DMS 273 (cell line): ENCODE measurements at regions not wholly inside any gene's neighbourhood (a gene's known extent, or its start where the extent isn't known, plus 50 kb on each side); places are given as distances from the start of the nearest gene placed in this dataset.
"Not testable (repeated sequence)": the region's sequence is repeated elsewhere in the genome, so short reads cannot be mapped to it uniquely, and the experiment has no call there.

Experiments
- DNase-seq: peaks from one replicate; lab custom pipeline; 2025; ENCODE audit not compliant: unreplicated experiment; lab: John Stamatoyannopoulos, UW

GRCh38 chr5:179457612-179458011 lies 92.7 kb upstream of the RUFY1 start:
- DNase-seq = no peak

GRCh38 chr5:179456075-179456474 lies 94.3 kb upstream of the RUFY1 start:
- DNase-seq = not testable (repeated sequence)

DNA sequence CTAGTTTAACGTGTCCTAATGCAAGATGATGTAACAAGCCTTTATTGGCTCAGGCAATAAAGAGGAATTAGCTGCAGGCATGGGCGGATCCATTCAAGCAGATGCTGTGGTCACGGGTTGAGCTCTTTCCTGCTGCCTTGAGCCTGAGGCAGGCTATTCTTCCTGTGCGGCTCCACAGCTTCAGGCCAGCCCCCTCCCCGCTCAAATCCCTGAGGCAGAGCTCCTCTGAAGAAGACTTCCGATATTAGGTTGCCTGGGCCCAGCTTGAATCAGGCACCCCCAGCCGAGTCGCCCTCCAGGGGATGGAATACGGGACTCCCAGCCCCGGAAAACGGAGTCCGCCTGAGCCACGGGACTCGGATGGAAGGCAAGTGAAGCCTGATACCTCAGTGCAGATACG lies 95.0 kb upstream of the RUFY1 start:
- no peak for DNase-seq

- DNase-seq = no peak
Measured at GRCh38 chr5:179454356-179454755, 96.0 kb upstream of the RUFY1 start.

GRCh38 chr5:179453616-179454015 lies 96.7 kb upstream of the RUFY1 start:
- no peak for DNase-seq

- DNase-seq = no peak
Measured at GRCh38 chr5:179452356-179453230, 97.8 kb upstream of the RUFY1 start.

- peak; percentile 33 for DNase-seq
Measured at GRCh38 chr5:179451828-179452196, 98.5 kb upstream of the RUFY1 start.

DNA sequence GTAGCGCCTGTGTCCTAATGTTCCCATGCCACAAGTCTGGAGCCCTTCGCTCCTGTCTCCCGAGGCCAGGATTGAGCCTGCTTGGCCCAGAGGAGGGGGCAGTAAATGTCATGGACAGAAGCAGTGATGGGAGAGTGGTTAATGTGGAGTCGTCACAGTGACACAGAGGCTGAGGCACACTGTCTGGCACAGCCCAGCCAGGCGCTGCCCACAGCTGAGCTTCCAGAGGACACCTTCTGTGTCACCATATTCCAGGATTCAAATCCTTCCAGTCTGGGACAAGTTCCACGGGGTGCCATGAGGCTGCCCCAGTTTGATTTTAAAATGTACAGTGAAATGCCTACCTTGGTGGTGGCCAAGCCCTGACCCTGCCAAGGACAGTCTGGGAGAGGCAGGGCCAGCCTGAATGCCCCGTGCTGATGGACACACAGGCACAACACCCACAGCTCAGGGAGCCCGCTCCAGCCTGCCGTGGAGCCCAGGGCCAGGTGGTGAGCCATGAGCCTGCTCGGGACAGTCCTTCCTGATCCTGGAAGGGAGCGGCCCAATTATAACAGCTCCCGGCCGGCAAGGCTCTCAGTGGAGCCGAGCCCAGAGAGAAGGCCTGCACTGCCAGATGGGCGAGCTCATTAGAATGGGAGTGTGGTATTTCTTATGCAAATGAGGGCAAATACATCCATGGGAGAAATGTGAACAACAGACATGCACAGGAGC lies 99.1 kb upstream of the RUFY1 start:
- DNase-seq = peak; percentile 95

DNA sequence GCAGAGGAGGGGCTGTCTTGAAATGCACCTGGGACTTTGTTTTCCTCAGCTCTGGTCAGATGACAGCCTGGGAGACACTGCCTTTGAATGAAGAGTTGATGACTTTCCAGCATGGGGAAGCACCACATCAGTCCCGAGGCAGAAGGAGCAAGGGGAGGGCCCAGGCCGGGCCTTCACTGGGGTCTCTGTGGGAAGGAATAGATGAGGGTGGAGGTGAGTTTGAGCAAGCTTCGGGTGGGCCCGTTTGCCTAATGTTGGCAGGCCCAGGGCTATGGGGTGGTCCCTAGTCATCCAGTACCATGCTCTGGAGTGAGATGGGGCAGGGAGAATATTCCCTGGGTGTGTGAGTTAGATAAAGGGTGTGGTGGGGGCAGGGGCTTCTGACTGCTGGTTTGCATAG lies 100.4 kb upstream of the RUFY1 start:
- DNase-seq = not testable (repeated sequence)

- not testable (repeated sequence) for DNase-seq
Measured at GRCh38 chr5:179448282-179448681, 102.1 kb upstream of the RUFY1 start.

GRCh38 chr5:179442289-179442688 lies 97.0 kb upstream of the ADAMTS2 start:
- DNase-seq = not testable (repeated sequence)

GRCh38 chr5:179439181-179439985 lies 94.1 kb upstream of the ADAMTS2 start:
- DNase-seq = peak; percentile 99

- peak; percentile 53 for DNase-seq
Measured at GRCh38 chr5:179438461-179438860, 93.2 kb upstream of the ADAMTS2 start.

DNA sequence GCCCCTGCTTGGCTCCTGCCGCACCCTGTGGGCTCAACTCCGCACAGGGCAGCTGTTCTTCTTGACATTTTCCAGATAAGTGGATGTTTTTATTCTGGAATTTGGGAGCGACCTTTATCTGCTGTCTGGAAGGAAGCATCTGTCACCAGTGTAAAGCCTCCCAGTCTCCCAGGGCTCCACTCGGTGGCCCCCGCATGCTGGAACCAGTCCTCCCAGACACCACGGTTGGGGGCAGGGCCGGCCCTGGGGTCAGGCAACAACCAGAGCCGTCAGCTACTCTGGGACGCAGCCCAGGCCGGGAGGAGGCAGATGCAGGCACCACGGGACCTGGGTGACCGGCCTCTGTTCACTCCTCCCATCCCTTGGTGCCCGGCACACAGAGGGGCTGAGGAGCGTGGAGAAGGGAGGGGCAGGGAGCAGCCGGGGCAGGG lies 92.8 kb upstream of the ADAMTS2 start:
- DNase-seq = peak; percentile 73

GRCh38 chr5:179437341-179438001 lies 92.2 kb upstream of the ADAMTS2 start:
- DNase-seq = peak; percentile 73

DNA sequence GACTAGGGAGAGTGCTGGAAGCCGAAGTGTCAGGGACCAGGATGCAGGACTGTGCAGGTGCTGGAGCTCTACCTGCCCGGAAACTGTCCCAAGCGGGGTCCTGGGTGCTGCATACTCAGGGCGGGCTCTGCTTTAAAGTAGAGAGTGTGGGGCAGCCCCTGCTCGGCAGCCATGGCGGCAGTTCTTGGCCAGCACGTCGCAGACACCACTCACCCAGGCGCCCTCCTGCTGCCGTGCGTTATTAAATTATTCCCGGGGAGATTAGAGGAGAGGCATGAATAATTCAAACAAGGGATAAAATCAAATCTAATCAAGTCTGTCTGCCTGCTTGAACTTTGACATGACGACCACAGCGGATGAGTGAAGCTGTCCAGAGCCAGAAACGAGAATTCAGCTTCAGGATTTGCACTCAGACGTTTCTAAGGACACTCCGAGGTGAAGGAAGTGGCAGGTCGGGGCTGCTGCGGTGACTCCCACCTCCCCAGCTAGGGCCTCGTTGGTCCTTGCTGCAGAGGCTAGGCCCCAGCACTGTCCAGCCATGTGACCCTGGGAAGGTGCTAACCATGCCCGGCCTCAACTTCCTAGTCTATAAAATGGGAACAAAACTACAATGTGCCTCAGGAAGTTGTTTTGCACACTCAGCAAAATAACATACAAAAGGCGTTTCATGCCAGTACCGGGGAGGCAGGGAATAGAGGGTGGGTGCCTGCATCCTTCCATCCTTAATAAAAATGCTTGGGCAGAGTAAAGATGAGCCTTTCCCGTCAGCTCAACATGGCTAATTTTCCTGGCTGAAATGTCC lies 91.3 kb upstream of the ADAMTS2 start:
- DNase-seq = peak; percentile 35

GRCh38 chr5:179435731-179436315 lies 90.6 kb upstream of the ADAMTS2 start:
- no peak for DNase-seq

GRCh38 chr5:179435181-179435580 lies 89.9 kb upstream of the ADAMTS2 start:
- no peak for DNase-seq

- no peak for DNase-seq
Measured at GRCh38 chr5:179432547-179432946, 87.3 kb upstream of the ADAMTS2 start.
